ENCODE measurements at regions not wholly inside any gene's neighbourhood (a gene's known extent, or its start where the extent isn't known, plus 50 kb on each side); places are given as distances from the start of the nearest gene placed in this dataset.

GRCh38 chr6:9468277-9468676 lies 946.6 kb downstream of the TFAP2A start:
- no peak overlapping the region for H3K27ac ChIP-seq
- no peaks in the 10 kb centered on the region for H3K36me3 ChIP-seq
- no peak for DNase-seq
- no peaks in the 10 kb centered on the region for H3K9me3 ChIP-seq
- 72 to 80% methylated on average over 3 of the region's 3 CpGs for WGBS, 2 donors
- intact Hi-C loops (cut with DNase I) = no loop called here
- no peaks in the 10 kb centered on the region for H3K27me3 ChIP-seq
- no peak for TF ChIP-seq POLR2A (IDR thresholded peaks at IDR 0.05)
- no peak for TF ChIP-seq CTCF (IDR thresholded peaks at IDR 0.05)
- no peak overlapping the region for H3K4me3 ChIP-seq (replicated peaks in 1 of 3)
- H3K4me1 ChIP-seq = no peaks in the 10 kb centered on the region

DNA sequence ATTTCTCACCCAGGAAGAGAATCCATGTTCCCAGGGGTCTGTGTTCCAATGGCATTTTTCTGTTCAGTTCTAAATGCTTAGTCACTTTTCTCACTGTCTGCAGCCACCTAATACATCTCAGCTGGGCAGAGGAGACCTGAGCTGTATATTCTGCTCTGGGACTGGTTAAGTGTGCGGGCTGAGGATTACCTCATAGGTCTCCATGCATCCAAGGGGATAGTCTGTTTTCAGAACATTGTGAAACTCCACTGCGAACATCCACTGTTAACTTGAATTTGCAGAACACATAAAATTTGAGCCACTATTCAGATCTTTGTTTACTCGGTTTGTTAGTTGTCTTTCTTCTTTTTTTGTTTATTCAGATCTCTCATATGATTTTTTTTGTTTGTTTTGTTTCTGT lies 947.1 kb downstream of the TFAP2A start:
- DNase-seq = no peak
- no peak for TF ChIP-seq POLR2A (IDR thresholded peaks at IDR 0.05)
- Histone ChIP-seq H3K27me3 (no peaks in the 10 kb centered on the region), H3K27ac (no peak overlapping the region), H3K36me3 (no peaks in the 10 kb centered on the region), H3K4me1 (no peaks in the 10 kb centered on the region), H3K4me3 (replicated peaks in 1 of 3) (no peak overlapping the region), H3K9me3 (no peaks in the 10 kb centered on the region)
- intact Hi-C loops (cut with DNase I) = no loop called here
- WGBS, 2 donors = 76 to 81% methylated on average over 3 of the region's 3 CpGs

DNA sequence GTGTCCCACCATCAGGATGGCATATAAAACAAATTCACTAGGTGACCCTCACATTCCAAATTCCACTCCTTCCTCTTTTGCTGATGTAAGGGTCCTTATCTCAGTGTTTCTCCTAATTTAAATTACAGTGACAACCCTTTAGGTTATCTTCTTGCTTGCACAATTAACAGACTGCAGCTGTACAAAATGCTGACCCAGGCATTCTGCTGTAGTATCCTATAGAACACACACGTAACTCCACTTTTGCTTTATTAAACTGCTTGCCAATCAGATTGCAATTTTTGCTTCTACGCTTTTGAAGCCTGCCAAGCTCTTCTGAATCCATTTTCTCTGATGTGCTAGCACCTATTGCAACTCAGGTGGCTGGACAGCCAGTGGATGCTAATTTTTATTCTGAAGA lies 950.3 kb downstream of the TFAP2A start:
- 82 to 86% methylated on average over 2 of the region's 2 CpGs for WGBS, 2 donors
- TF ChIP-seq CTCF (IDR thresholded peaks at IDR 0.05) = no peak
- TF ChIP-seq POLR2A (IDR thresholded peaks at IDR 0.05) = no peak

DNA sequence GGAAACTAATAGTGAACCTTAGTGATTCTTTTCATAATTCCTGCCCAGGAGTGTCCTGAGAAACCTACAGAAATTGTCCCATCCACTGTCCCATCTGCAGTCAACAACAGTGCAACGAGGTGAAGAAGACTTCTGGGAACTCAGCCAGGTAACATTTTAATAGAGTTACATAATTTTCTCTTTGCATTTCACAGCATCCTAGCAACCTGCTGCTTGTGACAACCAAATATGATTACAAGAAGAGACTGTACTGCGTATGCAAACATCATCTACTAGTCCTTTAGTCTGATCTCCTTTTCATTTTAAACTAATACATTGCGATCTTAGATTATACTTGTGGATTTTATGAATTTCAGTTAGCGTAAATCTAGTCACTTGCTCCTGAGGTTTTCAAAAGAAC lies 951.6 kb downstream of the TFAP2A start:
- H3K4me1 ChIP-seq = no peaks in the 10 kb centered on the region
- intact Hi-C loops (cut with DNase I) = no loop called here
- TF ChIP-seq POLR2A (IDR thresholded peaks at IDR 0.05) (no peak), CTCF (IDR thresholded peaks at IDR 0.05) (no peak)
- no peaks in the 10 kb centered on the region for H3K36me3 ChIP-seq
- WGBS, 2 donors = 84 to 86% methylated on average over 4 of the region's 4 CpGs
- H3K27ac ChIP-seq = no peak overlapping the region
- no peaks in the 10 kb centered on the region for H3K9me3 ChIP-seq
- no peak overlapping the region for H3K4me3 ChIP-seq (replicated peaks in 1 of 3)
- no peak for DNase-seq
- no peaks in the 10 kb centered on the region for H3K27me3 ChIP-seq

More for the DNA sequence above, 950.3 kb downstream of the TFAP2A start:
- no peak overlapping the region for H3K27ac ChIP-seq
- H3K27me3 ChIP-seq = no peaks in the 10 kb centered on the region
- no peak for DNase-seq
- H3K36me3 ChIP-seq = no peaks in the 10 kb centered on the region
- no peaks in the 10 kb centered on the region for H3K4me1 ChIP-seq
- intact Hi-C loops (cut with DNase I) = no loop called here
- H3K9me3 ChIP-seq = no peaks in the 10 kb centered on the region
- no peak overlapping the region for H3K4me3 ChIP-seq (replicated peaks in 1 of 3)

GRCh38 chr6:9461188-9461587 lies 953.7 kb downstream of the TFAP2A start:
- 58 to 61% methylated on average over 3 of the region's 3 CpGs for WGBS, 2 donors

More at GRCh38 chr6:9461188-9461587, 953.7 kb downstream of the TFAP2A start:
- Histone ChIP-seq H3K9me3 (no peaks in the 10 kb centered on the region), H3K36me3 (no peaks in the 10 kb centered on the region), H3K4me3 (replicated peaks in 1 of 3) (no peak overlapping the region), H3K27ac (no peak overlapping the region), H3K4me1 (no peaks in the 10 kb centered on the region), H3K27me3 (no peaks in the 10 kb centered on the region)
- no peak for DNase-seq
- TF ChIP-seq CTCF (IDR thresholded peaks at IDR 0.05) (no peak), POLR2A (IDR thresholded peaks at IDR 0.05) (no peak)
- intact Hi-C loops (cut with DNase I) = no loop called here
